H1 (cell line): ENCODE measurements at regions not wholly inside any gene's neighbourhood (a gene's known extent, or its start where the extent isn't known, plus 50 kb on each side); places are given as distances from the start of the nearest gene placed in this dataset.

Experiments
- CTCF ChIA-PET: fragments of 300-600 bp; sonication (Branson Sonifier 250); formaldehyde crosslinking; loops from one replicate; lab custom pipeline; 2021; ENCODE audit not compliant: partially characterized antibody; lab: Charles Lee
- POLR2A ChIA-PET: fragments of 300-600 bp; sonication (Branson Sonifier 250); formaldehyde crosslinking; loops from one replicate; lab custom pipeline; 2021; ENCODE audit warnings: inconsistent platforms; ENCODE audit not compliant: partially characterized antibody; lab: Charles Lee
- DNase-seq, 2 experiments: peaks; one replicate each; pipeline versions ENCODE4 v3.0.0 to v3.0.0-alpha.2; 2010 to 2022; ENCODE audit warnings: low spot score in 2 of 2, low read depth in 1 of 2, mixed read lengths in 1 of 2
- FAIRE-seq: peaks from 2 replicates; lab custom pipeline; 2011; peaks lifted over from hg19 to GRCh38; lab: Jason Lieb, UNC
- H2AFZ ChIP-seq: 2 replicates; pipeline ENCODE4 v1.8.1; 2012; ENCODE audit warnings: low read length, inconsistent platforms
- H2AK5ac ChIP-seq: 2 replicates; pipeline ENCODE4 v1.6.1; 2013; ENCODE audit warnings: low read depth, low read length
- H2BK120ac ChIP-seq: replicated peaks from 2 replicates; pipeline ENCODE3; 2013; ENCODE audit warnings: low read depth, low read length, inconsistent platforms
- H2BK12ac ChIP-seq: 2 replicates; pipeline ENCODE4 v1.6.1; 2013; ENCODE audit warnings: low read depth, low read length
- H2BK15ac ChIP-seq: 2 replicates; pipeline ENCODE4 v1.6.1; 2013; ENCODE audit warnings: low read length
- H2BK20ac ChIP-seq: 2 replicates; pipeline ENCODE4 v1.6.1; 2013; ENCODE audit warnings: low read length
- H2BK5ac ChIP-seq: 2 replicates; pipeline ENCODE4 v1.6.1; 2013; ENCODE audit warnings: low read depth, low read length
- H3K14ac ChIP-seq: 2 replicates; pipeline ENCODE4 v1.6.1; 2013; ENCODE audit warnings: inconsistent platforms; ENCODE audit not compliant: insufficient read length
- H3K18ac ChIP-seq: 2 replicates; pipeline ENCODE4 v1.6.1; 2013; ENCODE audit warnings: low read length; ENCODE audit errors: extremely low read depth
- H3K23ac ChIP-seq: 2 replicates; pipeline ENCODE4 v1.6.1; 2013; ENCODE audit warnings: inconsistent platforms; ENCODE audit not compliant: insufficient read length
- H3K23me2 ChIP-seq: 2 replicates; pipeline ENCODE4 v1.6.1; 2013; ENCODE audit warnings: low read depth, low read length
- H3K27ac ChIP-seq: 2 replicates; pipeline ENCODE4 v1.6.1; 2011; ENCODE audit warnings: low read depth, low read length, inconsistent platforms
- H3K27me3 ChIP-seq, 4 experiments: replicated peaks in 1 of 4; 1 replicate in 1 of 4; 2 replicates in 3 of 4; pipeline versions ENCODE4 v1.6.1 to v1.8.1; 2011 to 2013; ENCODE audit warnings: low read length in 3 of 4, mild to moderate bottlenecking in 3 of 4, inconsistent platforms in 2 of 4, mixed read lengths in 2 of 4, moderate library complexity in 1 of 4; ENCODE audit not compliant: control insufficient read depth in 3 of 4, insufficient read depth in 3 of 4; ENCODE audit errors: extremely low read depth in 1 of 4
- H3K36me3 ChIP-seq, 4 experiments: 2 replicates each; pipeline versions ENCODE4 v1.6.1 to v1.8.1; 2011 to 2013; ENCODE audit warnings: mild to moderate bottlenecking in 4 of 4, low read length in 3 of 4, moderate library complexity in 2 of 4, control low read depth in 1 of 4, inconsistent platforms in 1 of 4; ENCODE audit not compliant: insufficient read depth in 4 of 4, control insufficient read depth in 2 of 4
- H3K4ac ChIP-seq: replicated peaks from 2 replicates; pipeline ENCODE3; 2013; ENCODE audit warnings: low read length, low read depth, mixed read lengths, inconsistent platforms; ENCODE audit not compliant: insufficient read length
- H3K4me1 ChIP-seq, 4 experiments: replicated peaks in 1 of 4; 1 replicate in 1 of 4; 2 replicates in 3 of 4; pipeline versions ENCODE4 v1.6.1 to v1.8.1; 2011 to 2013; ENCODE audit warnings: low read length in 3 of 4, inconsistent platforms in 2 of 4, mixed read lengths in 1 of 4; ENCODE audit not compliant: insufficient read depth in 4 of 4, control insufficient read depth in 3 of 4
- H3K4me2 ChIP-seq, 2 experiments: 2 replicates each; pipeline versions ENCODE4 v1.6.1 to v1.8.1; 2011 to 2013; ENCODE audit warnings: low read depth in 2 of 2, low read length in 2 of 2, control low read depth in 1 of 2, inconsistent platforms in 1 of 2, mild to moderate bottlenecking in 1 of 2; ENCODE audit not compliant: insufficient read depth in 1 of 2
- H3K4me3 ChIP-seq, 4 experiments: fragments of 200-600, 300-600 bp in 1 of 4; sonication (generic), shearing (Covaris generic), sonication (Bioruptor Twin) in 1 of 4; 2 replicates each; pipeline versions ENCODE4 v1.5.1 to v1.8.1; 2011 to 2016; ENCODE audit warnings: low read length in 4 of 4, low read depth in 3 of 4, control low read depth in 2 of 4, inconsistent platforms in 2 of 4, mild to moderate bottlenecking in 2 of 4, mixed read lengths in 1 of 4, moderate library complexity in 1 of 4; ENCODE audit not compliant: insufficient read depth in 2 of 4; ENCODE audit errors: extremely low read depth in 1 of 4
- H3K56ac ChIP-seq: replicated peaks from 2 replicates; pipeline ENCODE3; 2013; ENCODE audit warnings: low read depth, mild to moderate bottlenecking, mixed read lengths, low read length, inconsistent platforms; ENCODE audit not compliant: insufficient read length
- H3K79me1 ChIP-seq: 2 replicates; pipeline ENCODE4 v1.6.1; 2013; ENCODE audit warnings: low read depth, low read length, control low read depth
- H3K79me2 ChIP-seq, 2 experiments: 2 replicates each; pipeline versions ENCODE4 v1.6.1 to v1.8.1; 2012 to 2013; ENCODE audit warnings: low read length in 2 of 2, mild to moderate bottlenecking in 2 of 2, inconsistent platforms in 1 of 2; ENCODE audit not compliant: insufficient read depth in 2 of 2, control insufficient read depth in 1 of 2
- H3K9ac ChIP-seq, 4 experiments: replicated peaks in 1 of 4; 1 replicate in 1 of 4; 2 replicates in 3 of 4; pipeline versions ENCODE4 v1.6.1 to v1.8.1; 2011 to 2013; ENCODE audit warnings: low read depth in 3 of 4, low read length in 3 of 4, control low read depth in 2 of 4, mild to moderate bottlenecking in 2 of 4, moderate library complexity in 2 of 4, inconsistent platforms in 1 of 4; ENCODE audit errors: extremely low read depth in 1 of 4
- H3K9me3 ChIP-seq, 2 experiments: 2 replicates each; pipeline versions ENCODE4 v1.6.1 to v1.8.1; 2012 to 2013; ENCODE audit warnings: mild to moderate bottlenecking in 2 of 2, moderate library complexity in 2 of 2, control low read depth in 1 of 2, inconsistent platforms in 1 of 2, low read depth in 1 of 2, low read length in 1 of 2, mixed read lengths in 1 of 2; ENCODE audit not compliant: insufficient read depth in 2 of 2
- H4K20me1 ChIP-seq, 2 experiments: replicated peaks in 1 of 2; 2 replicates each; pipeline versions ENCODE3 to v1.8.1; 2011 to 2013; ENCODE audit warnings: inconsistent platforms in 2 of 2, low read length in 2 of 2, mild to moderate bottlenecking in 1 of 2; ENCODE audit not compliant: insufficient read depth in 2 of 2, control insufficient read depth in 1 of 2
- H4K5ac ChIP-seq: 2 replicates; pipeline ENCODE4 v1.6.1; 2013; ENCODE audit warnings: low read length, low read depth, mixed read lengths, inconsistent platforms; ENCODE audit not compliant: insufficient read length
- H4K8ac ChIP-seq: 2 replicates; pipeline ENCODE4 v1.8.0; 2013; ENCODE audit warnings: mild to moderate bottlenecking, moderate library complexity, low read length, inconsistent platforms; ENCODE audit not compliant: insufficient read depth; ENCODE audit errors: extremely low read depth
- H4K91ac ChIP-seq: replicated peaks from 2 replicates; pipeline ENCODE3; 2013; ENCODE audit warnings: low read length, mixed read lengths, inconsistent platforms; ENCODE audit not compliant: insufficient read length
- BACH1 ChIP-seq: IDR thresholded peaks from 2 replicates; pipeline ENCODE4 v1.6.1; 2012; ENCODE audit warnings: low read length, improper control_type of control experiment
- BCL11A ChIP-seq, 2 experiments: IDR thresholded peaks; one replicate each; pipeline ENCODE4 v1.6.1; 2011; ENCODE audit warnings: low read depth in 2 of 2, low read length in 2 of 2, mild to moderate bottlenecking in 2 of 2
- CEBPB ChIP-seq: IDR thresholded peaks from 2 replicates; pipeline ENCODE4 v1.6.1; 2012; ENCODE audit warnings: low read depth, low read length
- CTBP2 ChIP-seq: IDR thresholded peaks from 2 replicates; pipeline ENCODE4 v1.7.0; 2011; ENCODE audit warnings: borderline replicate concordance, mild to moderate bottlenecking, moderate library complexity, mixed read lengths, low read length; ENCODE audit not compliant: insufficient read depth, insufficient read length
- EGR1 ChIP-seq: IDR thresholded peaks from 2 replicates; pipeline ENCODE4 v1.6.1; 2011; ENCODE audit warnings: low read depth, low read length, borderline replicate concordance
- FOSL1 ChIP-seq: IDR thresholded peaks from 2 replicates; pipeline ENCODE4 v1.6.1; 2011; ENCODE audit warnings: mild to moderate bottlenecking, low read depth, low read length, moderate library complexity; ENCODE audit not compliant: insufficient read depth
- JUN ChIP-seq: IDR thresholded peaks from 2 replicates; pipeline ENCODE4 v1.6.1; 2011; ENCODE audit warnings: low read depth, mild to moderate bottlenecking, improper control_type of control experiment, low read length
- KDM5A ChIP-seq: fragments of 200-600 bp; IDR thresholded peaks from 2 replicates; pipeline ENCODE4 v1.7.1; 2012; ENCODE audit warnings: mild to moderate bottlenecking, low read length, inconsistent platforms, mixed read lengths
- NANOG ChIP-seq: IDR thresholded peaks from 2 replicates; pipeline ENCODE4 v1.6.1; 2011; ENCODE audit warnings: low read length, low read depth, mild to moderate bottlenecking, inconsistent platforms; ENCODE audit not compliant: insufficient read depth, poor library complexity, severe bottlenecking
- POLR2A ChIP-seq, 2 experiments: IDR thresholded peaks; 1 replicate in 1 of 2; 2 replicates in 1 of 2; pipeline ENCODE4 v1.6.1; 2011; ENCODE audit warnings: low read depth in 2 of 2, low read length in 2 of 2, mild to moderate bottlenecking in 2 of 2; ENCODE audit errors: control extremely low read depth in 1 of 2
- SRF ChIP-seq: IDR thresholded peaks from 2 replicates; pipeline ENCODE4 v1.6.1; 2011; ENCODE audit warnings: mild to moderate bottlenecking, low read depth, low read length, moderate library complexity
- TAF1 ChIP-seq: IDR thresholded peaks from 2 replicates; pipeline ENCODE4 v1.6.1; 2011; ENCODE audit warnings: mild to moderate bottlenecking, low read depth, low read length
- TCF12 ChIP-seq: IDR thresholded peaks from 2 replicates; pipeline ENCODE4 v1.6.1; 2011; ENCODE audit warnings: low read depth, mild to moderate bottlenecking, low read length
- WGBS, 2 experiments: shearing (Covaris generic) in 1 of 2; methylation state at CpG; one replicate each; pipeline versions ENCODE4 v1.1.6 to v1.1.7; 2013 to 2015; ENCODE audit warnings: low lambda C conversion rate in 2 of 2, mixed read lengths in 2 of 2, inconsistent platforms in 1 of 2, low coverage in 1 of 2, missing lambda C conversion rate in 1 of 2; ENCODE audit not compliant: insufficient replicate concordance in 2 of 2, insufficient coverage in 1 of 2, insufficient read length in 1 of 2; ENCODE audit errors: extremely low coverage in 1 of 2, missing lambda C conversion rate in 1 of 2; 5-methylcytosine and 5-hydroxymethylcytosine counted together
- TF ChIP-seq, protein P1 (sequence below): IDR thresholded peaks from 2 replicates; pipeline ENCODE4 v1.6.1; 2011; ENCODE audit warnings: low read depth, mild to moderate bottlenecking, low read length; ENCODE audit not compliant: insufficient read depth

DNA sequence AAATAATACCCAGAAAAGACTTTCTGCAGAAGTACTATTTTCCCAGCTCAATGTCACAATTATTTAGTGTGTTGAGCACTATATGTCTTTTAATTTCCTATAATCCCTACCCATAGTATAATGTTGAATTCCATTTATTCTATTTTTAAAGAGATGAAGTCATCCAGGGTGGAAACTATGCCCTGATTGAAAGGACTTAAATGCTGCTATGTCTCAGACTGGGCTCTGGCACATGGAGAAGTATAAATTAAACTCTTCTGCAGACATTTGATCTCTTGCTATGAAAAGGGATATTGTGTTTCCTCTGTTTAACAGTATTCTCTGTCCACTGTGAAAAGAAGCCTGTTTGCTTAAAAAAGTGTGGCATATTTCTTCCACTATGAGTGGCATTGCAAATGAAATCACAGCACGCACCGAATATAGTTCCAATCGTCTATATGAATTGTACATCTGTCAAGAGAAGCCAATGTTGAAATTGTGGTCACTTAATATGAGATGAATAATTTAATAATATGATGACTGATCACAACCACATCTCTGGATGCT, 192.3 kb downstream of the BCAT1 start:
- no peak overlapping the region for H3K4me2 ChIP-seq
- H2BK12ac ChIP-seq = no peak overlapping the region
- no peak overlapping the region for H3K4me3 ChIP-seq
- H2AFZ ChIP-seq = no peak overlapping the region
- H3K23me2 ChIP-seq = no peaks in the 10 kb centered on the region
- no peak overlapping the region for H3K56ac ChIP-seq
- H3K79me2 ChIP-seq = no peaks in the 10 kb centered on the region
- H3K36me3 ChIP-seq = no peaks in the 10 kb centered on the region
- H2AK5ac ChIP-seq = no peak overlapping the region
- peaks cover 0 to 11% (median 1%) of the 10 kb centered on the region in 4 experiments; a peak in 3 of 7 replicates for H3K4me1 ChIP-seq
- no peak overlapping the region for H3K18ac ChIP-seq
- ChIA-PET POLR2A (interaction anchor here (0.6 kb wide), 1 partner anchor 151 kb away, joined by 3 read pairs; no protein-coding TSS in a partner anchor), CTCF (no interaction called here)
- H3K27me3 ChIP-seq = peaks cover 0 to 1% (median 0%) of the 10 kb centered on the region in 4 experiments; a peak in 1 of 7 replicates
- H2BK20ac ChIP-seq = no peak overlapping the region
- H4K20me1 ChIP-seq = no peaks in the 10 kb centered on the region
- no peak overlapping the region for H3K23ac ChIP-seq
- no peak overlapping the region for H2BK120ac ChIP-seq
- no peak overlapping the region for H4K5ac ChIP-seq
- FAIRE-seq (no peak), DNase-seq (no peak)
- no peak overlapping the region for H3K27ac ChIP-seq
- no peak overlapping the region for H4K91ac ChIP-seq
- no peak overlapping the region for H3K4ac ChIP-seq
- no peak overlapping the region for H3K9ac ChIP-seq
- H3K9me3 ChIP-seq = no peaks in the 10 kb centered on the region
- no peak overlapping the region for H2BK15ac ChIP-seq
- no peaks in the 10 kb centered on the region for H3K79me1 ChIP-seq
- no peak overlapping the region for H2BK5ac ChIP-seq
- 91% methylated on average over 3 of the region's 3 CpGs; no CpG with 5 or more reads in 1 of the 2 experiments for WGBS, 2 experiments
- no peak overlapping the region for H4K8ac ChIP-seq
- H3K14ac ChIP-seq = no peak overlapping the region
- no peak for TF ChIP-seq NANOG
- no peak for TF ChIP-seq BACH1
- TF ChIP-seq, protein P1, sequence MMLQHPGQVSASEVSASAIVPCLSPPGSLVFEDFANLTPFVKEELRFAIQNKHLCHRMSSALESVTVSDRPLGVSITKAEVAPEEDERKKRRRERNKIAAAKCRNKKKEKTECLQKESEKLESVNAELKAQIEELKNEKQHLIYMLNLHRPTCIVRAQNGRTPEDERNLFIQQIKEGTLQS = no peak
- TF ChIP-seq FOSL1 = no peak
- TF ChIP-seq CEBPB = no peak
- TF ChIP-seq CTBP2 = no peak
- TF ChIP-seq BCL11A (IDR thresholded peaks at IDR 0.05; ENCODE audit: low read depth in 2 of 2, low read length in 2 of 2) = no peak
- no peak for TF ChIP-seq TCF12
- no peak for TF ChIP-seq KDM5A
- no peak for TF ChIP-seq POLR2A (IDR thresholded peaks at IDR 0.05; ENCODE audit: control extremely low read depth in 1 of 2, low read depth in 2 of 2, low read length in 2 of 2)
- no peak for TF ChIP-seq SRF
- TF ChIP-seq TAF1 = no peak
- no peak for TF ChIP-seq EGR1
- no peak for TF ChIP-seq JUN
